SH-SY5Y (cell line): ENCODE measurements at regions not wholly inside any gene's neighbourhood (a gene's known extent, or its start where the extent isn't known, plus 50 kb on each side); places are given as distances from the start of the nearest gene placed in this dataset.

Experiments used
- GATA2 ChIP-seq: IDR thresholded peaks from 2 replicates; pipeline ENCODE4 v1.6.1; 2011; ENCODE audit warnings: mild to moderate bottlenecking, low read depth, low read length
- GATA3 ChIP-seq: IDR thresholded peaks from 2 replicates; pipeline ENCODE4 v1.6.1; 2011; ENCODE audit warnings: low read depth, mild to moderate bottlenecking, low read length, moderate library complexity

GRCh38 chr3:159662549-159662948 lies 326.1 kb upstream of the IL12A start:
- no peak for TF ChIP-seq GATA2
- no peak for TF ChIP-seq GATA3

GRCh38 chr3:159664006-159664405 lies 324.6 kb upstream of the IL12A start:
- TF ChIP-seq GATA2 = no peak
- no peak for TF ChIP-seq GATA3

GRCh38 chr3:159664653-159665052 lies 324.0 kb upstream of the IL12A start:
- no peak for TF ChIP-seq GATA2
- TF ChIP-seq GATA3 = no peak

DNA sequence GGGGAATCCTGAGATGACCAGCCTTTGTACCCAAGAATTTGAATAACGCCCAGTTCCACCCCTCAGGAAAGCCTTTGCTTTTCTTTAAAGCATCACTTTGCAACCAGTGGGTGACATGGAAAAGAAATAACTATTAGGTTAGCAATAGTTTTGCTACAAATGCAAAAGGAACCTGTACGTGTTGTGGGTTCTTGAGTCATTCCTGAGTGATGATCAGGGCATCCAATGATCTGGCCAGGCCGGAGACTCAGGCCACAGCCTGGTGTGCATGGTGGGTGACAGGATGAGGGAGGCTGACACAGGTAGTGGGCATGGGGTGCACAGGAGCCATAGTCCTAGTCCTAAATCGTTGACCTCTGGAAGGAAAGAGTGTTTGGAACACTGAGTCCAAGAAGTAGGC lies 321.4 kb upstream of the IL12A start:
- no peak for TF ChIP-seq GATA3

GRCh38 chr3:159668461-159668860 lies 320.2 kb upstream of the IL12A start:
- no peak for TF ChIP-seq GATA2
- TF ChIP-seq GATA3 = no peak

DNA sequence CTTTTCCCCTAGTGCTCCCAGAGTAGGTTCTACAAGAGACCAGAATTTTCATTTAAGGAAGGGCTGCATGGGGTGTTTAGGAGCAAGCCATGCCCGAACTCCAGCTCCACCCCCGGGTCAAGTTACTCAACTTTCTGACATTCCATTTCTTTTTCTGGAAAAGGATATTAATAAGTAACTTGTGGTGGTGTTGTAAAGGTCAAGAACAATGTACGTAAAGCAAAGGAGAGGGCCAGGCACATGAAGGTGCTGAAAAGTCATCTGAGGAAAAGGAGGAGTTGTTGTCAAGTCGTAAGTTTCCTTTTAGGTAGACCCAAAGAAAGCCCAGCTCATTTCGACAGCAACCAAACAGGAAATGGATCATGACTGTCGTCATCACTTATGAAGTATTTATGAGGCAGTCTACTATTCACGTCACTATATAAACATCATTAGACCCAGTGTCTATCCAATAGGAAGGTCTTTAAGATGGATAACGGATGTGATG lies 319.6 kb upstream of the IL12A start:
- TF ChIP-seq GATA2 (no peak), GATA3 (no peak)

GRCh38 chr3:159669766-159670165 lies 318.9 kb upstream of the IL12A start:
- TF ChIP-seq GATA2 (no peak), GATA3 (no peak)

DNA sequence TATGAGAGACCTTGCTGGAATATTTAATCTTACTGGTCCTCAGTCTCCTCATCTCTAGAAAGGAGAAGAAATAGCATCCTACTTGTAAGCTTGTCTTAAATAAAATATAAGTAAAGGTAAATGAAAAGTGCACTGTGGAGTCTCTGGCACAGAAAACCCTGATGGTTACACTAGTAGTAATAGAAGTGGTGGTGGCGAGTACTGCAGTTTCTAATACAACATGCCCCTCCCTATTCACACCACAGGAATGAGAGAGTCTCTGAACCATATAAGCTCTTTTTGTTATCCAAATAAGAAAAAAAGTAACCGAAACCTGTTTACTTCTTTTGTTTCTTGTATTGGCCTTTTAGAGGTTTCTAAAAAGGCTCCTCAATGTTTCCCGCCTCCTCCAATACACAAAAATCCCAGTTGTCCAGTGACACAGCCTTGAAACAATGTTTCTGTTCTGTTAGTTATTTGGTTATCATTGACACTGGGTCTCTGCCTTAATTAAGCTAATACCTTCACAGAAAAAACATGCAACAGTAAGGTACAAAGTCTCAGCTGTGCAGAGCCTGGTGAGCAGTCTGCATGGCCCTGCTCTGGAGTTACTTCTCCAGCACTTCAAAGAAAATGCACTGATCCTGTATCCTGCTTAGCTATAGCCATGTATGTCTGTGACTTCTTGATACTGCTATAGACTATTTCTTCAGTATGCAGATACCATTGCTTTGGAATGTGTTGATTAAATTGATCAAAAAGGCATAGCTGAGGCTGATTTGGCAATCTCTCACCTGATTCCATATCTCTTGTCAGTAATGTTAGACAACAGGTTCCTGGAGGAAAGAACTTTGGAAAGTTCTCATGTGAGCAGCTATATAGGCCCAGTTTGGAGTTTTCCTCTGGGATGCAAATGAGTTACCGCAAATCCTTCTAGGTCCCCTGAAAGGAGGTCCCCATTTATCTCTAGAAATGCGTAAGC lies 315.6 kb upstream of the IL12A start:
- TF ChIP-seq GATA2 (no peak), GATA3 (no peak)

- no peak for TF ChIP-seq GATA3
- no peak for TF ChIP-seq GATA2
Measured at GRCh38 chr3:159674583-159674982, 314.1 kb upstream of the IL12A start.

DNA sequence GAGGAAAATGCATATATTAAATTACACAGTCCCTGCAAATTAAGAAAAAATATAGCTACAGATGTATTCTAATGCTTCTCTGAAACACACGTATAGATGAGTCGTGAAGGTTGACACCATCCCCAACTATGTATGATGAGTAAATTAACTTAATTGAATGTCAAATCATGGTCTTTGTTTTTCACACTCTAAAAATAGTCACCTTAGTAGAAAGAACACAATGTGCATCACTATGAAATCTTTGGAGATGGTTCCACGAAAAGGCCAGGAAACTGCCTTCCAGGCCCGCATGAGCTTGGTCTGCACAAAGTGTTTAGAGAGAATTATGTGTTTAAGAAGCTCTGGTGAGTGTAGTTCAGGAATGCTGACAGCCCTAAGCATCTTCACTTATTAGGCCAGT lies 313.4 kb upstream of the IL12A start:
- TF ChIP-seq GATA3 (no peak), GATA2 (no peak)

GRCh38 chr3:159679900-159680299 lies 308.7 kb upstream of the IL12A start:
- TF ChIP-seq GATA3 = no peak
- TF ChIP-seq GATA2 = no peak

- TF ChIP-seq GATA2 (no peak), GATA3 (no peak)
Measured at GRCh38 chr3:159685801-159686200, 302.8 kb upstream of the IL12A start.

GRCh38 chr3:159693226-159693625 lies 295.4 kb upstream of the IL12A start:
- no peak for TF ChIP-seq GATA2
- TF ChIP-seq GATA3 = no peak

- no peak for TF ChIP-seq GATA3
- TF ChIP-seq GATA2 = no peak
Measured at GRCh38 chr3:159711560-159712333, 276.9 kb upstream of the IL12A start.

GRCh38 chr3:159721324-159721723 lies 267.3 kb upstream of the IL12A start:
- TF ChIP-seq GATA3 (no peak), GATA2 (no peak)

DNA sequence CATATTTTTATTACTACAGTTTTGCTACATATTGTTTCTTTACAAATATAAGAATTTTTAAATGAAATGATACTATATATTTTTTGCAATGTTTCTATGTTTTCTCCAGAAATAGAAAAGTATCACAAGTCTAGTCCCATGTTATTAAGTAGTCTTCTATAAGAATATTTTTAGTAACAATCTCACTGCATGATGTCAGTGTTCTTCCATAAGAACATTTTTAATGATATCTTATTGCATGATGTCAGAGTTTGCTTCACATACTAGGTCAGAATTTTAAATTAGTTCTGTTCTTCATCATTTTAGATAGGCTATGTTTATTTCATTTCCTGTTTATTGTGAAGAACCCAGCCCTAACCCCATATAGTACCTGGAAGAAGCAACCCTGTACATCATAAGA lies 265.3 kb upstream of the IL12A start:
- no peak for TF ChIP-seq GATA3
- no peak for TF ChIP-seq GATA2
